ENCODE measurements at regions not wholly inside any gene's neighbourhood (a gene's known extent, or its start where the extent isn't known, plus 50 kb on each side); places are given as distances from the start of the nearest gene placed in this dataset.

DNA sequence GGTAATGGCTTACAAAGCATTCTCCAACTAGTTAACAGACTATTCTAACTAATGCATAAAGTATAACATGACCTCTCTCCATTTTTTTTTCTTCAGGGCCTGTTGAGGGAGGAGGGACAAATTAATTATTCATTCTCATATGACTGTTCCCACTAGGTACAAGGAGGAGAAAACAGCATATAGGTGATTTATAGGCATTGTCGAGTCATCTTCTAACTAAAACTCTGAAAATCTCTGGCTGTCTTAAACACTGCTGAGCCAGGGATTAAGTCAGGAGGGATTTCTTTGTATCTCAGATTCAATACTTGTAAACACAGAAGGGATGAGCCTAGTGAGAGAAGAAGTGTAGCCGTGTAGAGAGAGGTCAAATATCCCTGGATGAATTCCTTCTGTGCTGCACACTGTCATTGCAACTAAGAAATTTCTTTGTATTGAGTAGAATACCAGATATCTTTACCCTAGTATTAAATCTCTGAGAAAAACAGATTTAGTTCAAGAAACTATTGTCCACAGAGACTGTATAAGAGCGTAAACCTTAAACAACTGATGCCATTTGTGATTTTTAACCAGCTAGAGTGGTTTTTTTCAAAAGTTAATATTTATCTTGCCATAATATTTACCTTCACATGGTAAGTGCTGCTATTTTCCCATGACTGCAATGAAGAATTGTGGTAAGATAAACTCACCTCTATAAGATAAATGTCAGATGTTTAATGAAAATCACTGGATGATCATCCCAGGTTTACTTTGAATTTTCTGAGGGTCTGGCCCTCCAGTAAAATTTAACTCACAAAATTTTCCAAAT, 465.3 kb downstream of the RWDD3 start:
- no peak for DNase-seq

DNA sequence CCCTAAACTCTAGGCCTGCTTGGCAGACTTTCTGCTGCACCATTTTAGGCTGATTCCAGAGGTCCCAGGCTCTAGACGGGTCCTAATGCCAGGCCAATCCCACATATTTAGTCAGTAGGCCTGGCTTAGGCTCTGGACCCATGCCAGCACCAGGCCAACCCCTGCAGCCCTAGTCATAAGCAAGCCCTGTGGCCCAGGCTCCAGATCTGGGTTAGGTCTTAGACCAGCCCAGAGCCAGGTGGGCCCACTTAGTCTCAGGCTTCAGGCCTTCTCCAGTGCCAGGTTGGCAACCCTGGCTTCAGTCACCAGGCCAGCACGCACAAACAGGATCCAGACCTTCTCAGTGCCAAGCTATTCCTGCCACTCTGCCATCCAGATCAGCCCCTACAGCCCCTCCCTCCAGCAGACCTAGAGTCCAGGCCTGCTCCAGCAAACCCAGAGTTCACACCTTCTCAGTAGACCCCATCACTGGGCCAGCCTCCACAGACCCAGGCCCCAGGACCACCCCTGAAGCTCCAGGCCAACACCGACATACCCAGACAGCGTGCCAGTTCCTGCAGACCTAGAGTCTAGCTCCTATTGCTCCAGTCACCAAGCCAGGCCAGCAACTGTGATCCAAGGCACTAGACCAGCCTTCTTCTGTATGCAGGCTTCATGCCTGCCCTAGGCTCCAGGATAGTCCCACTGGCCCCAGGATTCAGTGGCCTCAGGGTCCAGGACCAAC, 467.6 kb downstream of the RWDD3 start:
- no peak for DNase-seq

DNA sequence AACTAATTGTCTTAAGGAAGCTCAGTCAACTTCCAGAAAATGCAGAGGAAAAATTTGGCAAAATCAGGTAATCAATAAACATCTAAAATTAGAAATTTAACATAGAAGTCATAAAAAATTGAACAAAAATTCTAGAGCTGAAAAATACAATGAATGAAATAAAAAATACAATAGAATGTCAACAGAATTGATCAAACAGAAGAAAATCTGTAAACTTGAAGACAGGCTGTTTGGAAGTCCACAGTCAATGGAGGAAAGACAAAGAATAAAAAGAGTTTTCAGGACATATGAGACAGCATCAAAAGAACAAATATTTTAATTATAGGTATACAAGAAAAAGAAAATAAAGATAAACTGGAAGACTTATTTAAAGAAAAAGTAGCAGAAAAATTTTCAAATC, 469.0 kb downstream of the RWDD3 start:
- no peak for DNase-seq

DNA sequence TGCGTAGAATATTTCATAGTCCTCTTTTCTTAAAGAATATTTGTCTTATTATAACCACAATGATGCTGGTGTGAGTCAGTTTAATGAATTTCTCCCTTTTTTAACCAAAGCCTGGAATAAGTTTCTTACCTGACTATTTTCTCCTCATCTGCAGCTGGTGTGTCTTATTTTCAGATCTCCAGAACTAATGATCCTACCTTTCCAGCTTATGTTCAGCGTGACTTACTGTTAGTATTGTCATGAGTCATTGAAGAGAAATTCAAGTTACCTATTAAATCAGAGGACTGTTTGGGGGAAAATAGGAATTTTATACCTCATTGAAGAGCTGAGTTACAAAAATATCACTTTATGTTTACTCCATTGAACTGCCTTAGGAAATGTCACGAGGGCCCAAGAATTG, 482.1 kb downstream of the RWDD3 start:
- DNase-seq: no peak

DNA sequence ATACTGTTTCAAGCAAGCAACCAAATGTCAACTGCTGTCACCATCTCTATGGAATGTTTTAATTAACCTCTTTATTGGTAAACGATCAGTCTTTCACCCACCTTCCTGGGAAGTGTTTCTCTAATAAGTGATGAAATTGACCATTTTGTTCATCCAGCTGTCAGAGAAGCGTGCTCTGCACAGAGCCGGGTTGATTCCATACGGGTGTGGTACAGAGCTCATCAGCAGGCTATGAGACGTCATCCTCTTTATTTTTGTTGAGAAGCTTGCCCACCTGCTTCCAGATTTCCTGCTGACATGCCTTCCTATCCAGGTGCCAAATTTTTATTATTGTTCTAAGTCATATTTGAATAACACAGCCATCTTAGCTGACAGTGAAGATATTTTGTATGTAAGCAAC, 482.5 kb downstream of the RWDD3 start:
- no peak for DNase-seq

DNA sequence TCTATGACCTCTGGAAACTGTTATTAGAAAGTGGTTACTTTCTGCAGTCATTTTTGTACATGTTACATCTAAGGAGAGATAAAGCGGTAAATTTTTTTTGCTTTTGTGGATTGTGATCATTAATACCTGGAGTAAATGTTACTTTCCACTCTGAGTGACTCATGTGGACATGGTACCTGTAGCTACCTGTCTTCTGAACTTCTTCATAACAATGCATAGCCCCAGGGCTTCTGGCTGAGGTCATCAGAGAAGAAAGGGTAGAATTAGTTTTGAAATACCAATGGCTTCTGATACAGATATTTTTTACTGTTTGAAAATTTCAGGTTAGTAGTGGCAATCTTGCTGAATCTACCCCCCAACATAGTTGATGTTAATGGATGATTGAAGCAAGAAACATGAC, 489.3 kb downstream of the RWDD3 start:
- no peak for DNase-seq

DNA sequence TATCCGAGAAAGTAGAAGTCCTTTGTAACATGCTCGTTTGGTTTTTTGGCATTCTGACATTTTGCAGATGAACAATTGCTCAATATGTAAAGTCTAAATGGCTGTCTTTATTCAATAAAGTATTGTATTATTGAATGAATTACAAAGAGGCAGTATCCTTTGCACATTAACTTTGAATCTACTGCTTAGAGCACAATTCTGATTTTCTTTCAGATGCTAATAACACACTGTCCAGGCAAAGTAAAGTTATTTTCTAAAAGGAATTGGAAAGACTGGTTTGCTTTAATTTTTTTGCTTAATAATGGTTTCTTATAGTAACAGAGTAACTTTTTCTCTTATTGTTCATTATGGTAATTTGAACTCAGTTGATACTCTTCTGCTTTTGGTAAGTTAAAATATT, 494.8 kb downstream of the RWDD3 start:
- no peak for DNase-seq

DNA sequence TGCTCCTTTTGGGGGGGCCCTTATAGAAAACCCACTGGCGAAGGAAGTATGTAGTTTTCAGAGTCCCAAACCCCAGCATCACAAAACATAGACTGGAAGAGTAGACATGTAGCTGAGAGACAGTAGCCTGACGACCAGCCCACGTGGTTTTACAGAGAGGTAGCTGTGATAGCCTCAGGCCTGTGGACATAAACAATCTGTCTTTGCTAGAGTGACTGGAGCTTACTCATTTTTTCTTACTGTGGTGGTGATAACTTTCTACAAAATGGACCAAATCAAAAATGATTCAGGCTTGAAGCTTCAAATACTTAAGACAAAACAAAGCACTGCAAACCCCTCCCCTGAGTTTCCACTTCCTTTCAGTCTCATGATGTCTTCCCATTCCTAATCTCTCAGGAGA, 497.0 kb downstream of the RWDD3 start:
- no peak for DNase-seq

DNA sequence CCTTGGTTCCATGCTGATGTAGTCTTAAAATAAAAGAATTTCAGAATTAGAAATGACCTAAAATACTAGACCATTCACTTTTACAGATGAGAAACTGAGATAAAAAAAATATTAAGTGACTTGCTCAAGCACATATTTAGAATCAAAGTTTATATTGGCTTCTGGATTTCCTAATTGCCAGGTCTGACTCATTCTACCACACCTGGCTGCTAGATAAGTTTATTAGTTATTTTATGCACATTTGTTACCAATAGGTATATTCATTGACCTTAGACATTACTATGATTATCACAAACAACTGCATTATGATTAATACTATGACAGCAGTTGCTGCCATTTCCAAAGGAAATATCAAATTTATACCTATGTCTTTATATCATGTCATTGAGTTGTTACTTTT, 497.5 kb downstream of the RWDD3 start:
- no peak for DNase-seq

DNA sequence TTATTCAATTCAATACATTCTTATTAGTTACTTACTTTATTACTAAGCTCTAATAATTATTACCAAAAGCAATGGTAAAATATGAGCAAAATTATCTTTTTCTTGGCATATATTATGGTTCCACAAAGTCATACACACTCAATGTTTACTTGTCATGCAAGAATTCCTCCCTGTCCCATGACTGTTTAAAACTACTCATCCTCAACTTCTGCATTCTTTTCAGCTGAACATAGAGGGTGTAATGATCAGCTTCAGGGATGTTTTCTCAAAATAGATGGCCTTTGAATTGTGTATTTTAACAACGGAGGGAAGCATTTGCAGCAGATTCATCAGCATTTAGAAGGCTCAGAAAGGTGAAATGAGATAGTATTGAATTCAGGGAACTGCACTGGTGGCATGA, 499.0 kb downstream of the RWDD3 start:
- no peak for DNase-seq

DNA sequence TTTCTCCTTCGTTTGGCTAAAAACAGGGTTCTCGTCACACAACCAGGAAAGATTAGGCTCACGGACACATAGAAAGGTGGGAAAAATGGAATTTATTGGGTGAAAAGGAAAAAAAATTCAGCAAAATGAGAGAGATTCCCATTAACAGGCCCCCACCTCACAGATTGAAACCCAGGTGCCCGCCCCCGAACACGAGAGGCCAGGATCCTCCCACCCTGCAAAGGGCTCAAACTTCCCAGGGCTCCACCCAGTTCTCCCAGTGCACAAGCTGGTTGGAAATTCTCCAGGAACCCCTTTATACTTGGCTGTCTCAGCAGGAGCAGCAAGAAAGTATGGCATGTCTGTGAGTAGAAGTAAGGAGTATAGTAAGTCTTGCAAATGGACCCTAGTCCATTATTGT, 499.7 kb downstream of the RWDD3 start:
- DNase-seq: no peak

DNA sequence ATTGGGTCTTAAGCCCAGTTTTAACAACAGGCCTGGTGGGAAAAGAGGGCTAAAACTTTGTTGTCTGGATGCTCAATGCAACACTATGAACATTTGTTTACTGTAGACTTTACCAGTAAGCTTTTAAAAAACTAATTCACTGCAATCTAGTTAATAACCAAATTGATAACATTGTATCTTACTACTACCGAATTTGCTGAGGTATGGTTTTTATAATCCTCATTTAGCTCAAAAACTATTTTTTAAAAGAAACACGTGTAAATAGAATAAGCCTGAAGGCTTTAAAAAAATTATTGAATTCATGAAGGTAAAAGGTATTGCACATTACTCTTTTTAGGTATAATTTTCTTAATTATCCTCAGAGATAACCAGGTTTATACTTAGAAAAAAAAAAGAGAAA, 500.6 kb downstream of the RWDD3 start:
- DNase-seq: no peak

DNA sequence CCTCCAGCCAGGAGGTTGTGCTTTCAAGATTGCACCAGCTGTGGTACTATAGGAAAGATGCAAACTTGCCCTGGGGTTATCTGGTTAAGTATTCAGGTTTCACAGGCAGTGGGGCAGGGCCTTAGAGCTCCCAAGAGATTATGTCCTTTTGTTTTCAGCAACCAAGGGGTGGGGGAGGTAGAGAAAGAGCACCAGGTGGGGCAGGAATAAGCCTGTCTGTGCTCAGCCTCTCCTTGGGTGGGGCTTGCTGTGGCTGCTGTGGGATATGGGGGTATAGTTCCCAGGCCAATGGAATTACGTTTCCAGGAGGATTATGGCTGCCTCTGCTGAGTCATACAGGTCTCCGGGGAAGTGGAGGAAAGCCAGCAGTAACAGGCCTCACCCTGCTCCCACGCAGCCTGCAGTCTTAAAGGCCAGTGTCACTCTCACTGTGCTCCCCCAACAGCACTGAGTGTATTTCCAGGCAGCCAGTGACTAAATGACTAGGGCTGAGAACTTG, 508.6 kb downstream of the RWDD3 start:
- no peak for DNase-seq

DNA sequence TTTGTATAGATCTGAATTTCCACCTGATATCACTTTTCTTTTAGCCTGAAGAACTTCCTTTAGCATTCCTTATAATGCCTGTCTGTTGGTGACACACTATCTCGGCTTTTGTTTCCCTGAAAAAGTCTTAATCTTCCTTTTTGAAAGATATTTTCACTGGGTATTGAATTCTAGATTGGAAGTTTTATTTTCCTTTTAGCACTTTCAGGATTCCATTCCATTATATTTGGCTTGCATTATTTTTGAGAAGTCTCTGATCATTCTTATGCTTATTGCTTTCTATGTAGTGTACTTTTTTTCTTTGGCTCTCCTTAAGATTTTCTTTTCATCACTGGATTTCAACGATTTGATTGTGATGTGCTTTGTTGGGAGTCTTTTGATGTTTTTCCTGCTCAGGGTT, 510.7 kb downstream of the RWDD3 start:
- no peak for DNase-seq

DNA sequence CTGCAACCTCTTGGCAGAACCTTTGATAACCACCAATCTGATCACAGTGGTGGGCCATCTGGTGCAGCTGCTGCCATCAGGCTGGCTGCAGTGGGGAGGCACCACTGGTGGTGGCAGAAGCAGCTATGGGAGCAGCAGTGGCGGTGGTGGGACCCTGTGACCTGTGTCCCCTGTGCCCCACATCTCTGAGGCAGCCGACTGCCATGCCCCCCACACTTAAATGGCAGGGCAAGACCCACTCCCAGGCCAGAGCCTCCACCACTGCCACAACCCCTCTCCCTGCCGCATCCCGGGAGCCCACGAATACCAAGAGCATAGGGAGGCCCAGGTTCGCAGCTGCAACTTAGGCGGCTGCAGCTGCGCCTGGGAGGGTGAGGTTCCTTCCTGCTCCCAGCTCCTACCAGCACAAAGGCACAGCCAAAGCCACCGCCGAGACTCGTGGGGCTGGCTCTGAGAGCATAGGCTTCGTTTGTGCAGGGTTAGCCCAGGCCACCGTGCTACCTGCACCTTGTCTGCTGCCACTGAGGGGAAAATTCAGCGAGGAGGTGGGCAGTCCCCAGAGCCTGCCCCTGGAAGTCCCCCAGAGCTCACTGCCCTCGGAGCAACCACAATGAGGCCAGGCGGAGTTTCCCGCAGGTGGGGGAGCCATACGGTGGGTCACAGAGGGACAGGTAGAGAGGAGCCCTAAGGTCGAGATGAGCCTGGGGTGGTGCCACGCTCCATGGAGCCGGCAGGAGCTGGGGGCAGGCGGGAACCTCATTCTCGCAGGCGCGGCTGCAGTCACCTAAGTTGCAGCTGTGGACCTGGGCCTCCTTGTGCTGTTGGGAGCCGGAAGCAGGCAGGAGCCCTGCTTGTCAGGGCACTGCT, 518.7 kb downstream of the RWDD3 start:
- DNase-seq: no peak

DNA sequence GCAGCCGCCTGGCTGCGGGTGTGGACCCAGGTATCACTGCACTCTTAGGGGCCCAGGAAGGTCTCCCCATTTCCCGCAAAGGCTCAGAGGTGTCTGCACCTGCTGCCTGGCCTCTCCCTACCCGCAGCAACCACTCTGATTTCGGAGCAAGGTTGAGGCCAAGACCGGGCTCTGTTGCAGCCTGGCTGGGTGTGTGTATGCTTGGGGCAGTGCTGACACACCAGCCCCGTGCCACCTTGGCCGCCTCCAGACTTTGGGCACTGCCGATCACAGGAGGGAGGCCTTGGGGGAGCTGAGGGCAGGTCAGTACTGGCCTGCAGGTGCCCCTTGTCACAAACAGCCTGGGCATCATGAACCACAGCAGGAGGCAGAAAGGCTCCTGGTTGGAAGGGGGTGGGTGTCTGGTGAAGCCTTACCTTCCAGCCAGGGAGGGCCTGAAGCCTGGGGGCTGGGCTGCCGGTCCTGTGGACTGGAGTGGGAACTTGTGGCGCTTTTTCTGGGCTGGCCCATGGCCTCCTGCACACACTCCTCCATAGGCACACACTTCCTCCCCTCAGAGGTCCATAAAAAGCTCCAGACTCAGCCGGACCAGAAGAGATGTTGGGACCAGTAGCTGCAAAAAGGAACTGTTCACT, 519.5 kb downstream of the RWDD3 start:
- no peak for DNase-seq

DNA sequence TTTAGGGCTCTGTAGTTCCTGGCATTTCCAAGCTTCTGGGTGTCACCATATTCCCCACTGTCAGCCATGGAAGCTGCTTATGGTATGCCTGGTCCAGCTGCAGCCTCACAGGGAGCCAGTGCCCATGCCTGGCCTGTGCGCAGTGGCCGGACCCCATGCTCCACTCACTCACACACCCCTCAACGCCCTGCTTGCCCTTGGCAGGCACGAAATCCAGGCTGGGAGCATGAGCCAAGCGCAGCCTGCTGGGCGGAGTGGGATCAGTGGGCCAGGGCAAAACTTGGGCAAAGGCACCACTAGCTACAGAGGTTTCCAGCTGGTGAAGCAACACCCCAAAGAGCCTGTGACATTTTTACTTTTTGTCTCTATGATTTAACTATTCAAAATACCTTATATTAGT, 520.4 kb downstream of the RWDD3 start:
- DNase-seq: no peak

DNA sequence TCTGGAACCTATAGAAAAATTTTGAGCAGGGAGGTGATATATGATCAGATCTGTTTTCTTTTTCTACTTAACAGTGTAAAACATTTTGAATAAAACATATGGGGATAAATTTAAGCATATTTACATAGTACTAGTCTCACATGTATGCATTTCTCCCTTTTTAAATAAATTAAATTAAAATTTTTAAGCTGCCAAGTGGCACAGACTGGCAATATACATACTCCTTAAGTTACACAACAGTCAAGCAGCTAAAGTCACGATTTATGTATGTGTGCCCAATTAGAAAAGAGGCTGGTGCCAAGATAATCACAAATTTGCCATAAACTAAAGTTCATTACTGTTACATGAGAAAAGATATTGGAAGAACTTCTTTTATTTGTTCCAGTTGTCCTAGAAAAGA, 532.0 kb downstream of the RWDD3 start:
- no peak for DNase-seq

DNA sequence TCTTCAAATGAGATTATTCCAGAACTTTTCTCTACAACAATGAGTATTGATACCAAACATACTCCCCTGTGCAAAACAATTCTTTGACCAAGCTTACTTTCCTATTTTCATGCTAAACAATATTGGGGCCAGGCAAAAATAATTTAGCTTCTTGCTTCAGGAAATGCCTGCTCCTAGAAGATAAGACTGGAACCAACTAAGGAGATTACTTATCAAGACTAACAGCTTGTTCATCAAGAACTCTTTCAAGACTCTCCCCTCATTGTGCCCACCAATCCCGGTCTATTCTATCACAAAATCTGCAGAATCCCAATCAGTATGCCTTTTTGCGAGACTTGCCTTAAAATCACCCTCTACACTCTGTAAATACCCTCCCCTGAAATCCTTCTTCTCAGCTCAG, 536.6 kb downstream of the RWDD3 start:
- DNase-seq: no peak

DNA sequence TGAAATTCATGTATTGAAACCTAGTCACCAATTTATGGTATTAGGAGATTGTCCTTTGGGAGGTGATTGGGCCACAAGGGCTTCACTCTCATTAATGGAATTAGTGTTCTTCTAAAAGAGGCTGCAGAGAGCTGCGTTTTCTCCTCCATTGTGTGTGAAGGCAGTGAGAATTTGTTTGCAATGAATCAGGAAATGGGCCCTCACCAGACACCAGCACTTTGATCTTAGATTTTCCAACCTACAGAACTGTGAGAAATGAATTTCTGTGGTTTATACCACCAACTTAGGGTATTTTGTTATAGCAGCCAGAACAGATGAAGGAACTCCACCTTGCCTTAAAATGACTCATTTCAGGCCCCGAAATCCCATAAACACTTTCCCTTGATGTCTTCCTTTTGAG, 544.2 kb downstream of the RWDD3 start:
- DNase-seq: no peak

DNA sequence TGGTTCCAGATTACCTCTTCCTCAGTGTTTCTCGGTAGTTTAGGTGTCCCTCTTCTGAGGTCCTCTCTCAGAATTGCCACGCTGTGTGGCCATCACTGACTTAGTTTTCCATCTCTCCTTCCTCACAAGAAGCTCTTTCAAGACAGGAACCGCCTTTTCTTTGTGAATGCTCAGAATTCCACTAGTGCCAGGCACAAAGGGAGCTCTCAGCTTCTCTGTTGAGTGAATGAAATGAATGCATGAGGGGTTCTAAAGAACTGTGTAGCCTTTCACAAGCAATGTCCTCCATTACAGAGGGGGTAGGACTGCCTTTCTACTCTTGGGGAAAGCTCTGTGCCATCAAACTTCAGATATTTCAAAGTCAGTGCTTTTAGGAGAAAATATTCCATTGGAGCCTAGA, 546.8 kb downstream of the RWDD3 start:
- DNase-seq: no peak

DNA sequence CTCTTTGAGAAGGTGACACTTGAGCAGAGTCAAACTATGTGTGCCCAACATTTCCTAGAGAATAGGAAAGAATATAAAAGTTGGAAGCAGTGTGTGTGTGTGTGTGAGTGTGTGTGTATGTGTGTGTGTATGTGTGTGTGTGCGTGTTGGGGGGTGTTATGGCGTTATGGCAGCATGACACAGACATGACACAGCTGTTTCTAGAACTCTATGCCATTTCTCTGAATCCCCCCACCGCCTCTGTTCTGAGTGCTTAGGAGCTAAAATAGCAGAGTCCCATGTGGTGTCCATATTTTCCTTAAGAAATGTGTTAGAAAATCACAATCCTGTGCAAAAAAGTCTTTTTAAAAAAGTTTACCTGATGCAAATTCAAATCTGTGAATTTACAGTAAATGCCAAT, 556.1 kb downstream of the RWDD3 start:
- DNase-seq: no peak

DNA sequence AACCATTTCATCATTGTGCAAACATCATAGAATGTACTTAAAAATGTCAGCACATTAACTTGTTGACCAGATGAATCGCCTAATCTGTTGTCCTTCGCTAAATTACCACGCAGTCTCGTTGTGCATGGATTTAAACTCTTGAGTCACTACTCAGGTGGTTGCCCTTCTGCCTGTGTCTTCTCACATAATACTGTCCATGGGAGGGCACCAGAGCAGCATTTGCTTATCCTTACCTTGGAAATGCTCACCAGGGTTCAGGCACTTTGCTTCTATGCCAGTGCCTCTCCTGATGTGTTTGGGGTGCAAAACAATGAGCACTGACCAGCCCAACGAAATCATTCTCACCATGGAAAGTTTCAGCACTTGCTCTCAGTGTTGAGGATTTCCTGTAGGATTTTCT, 559.9 kb downstream of the RWDD3 start:
- no peak for DNase-seq
